GM21786 (cell line): ENCODE measurements at regions not wholly inside any gene's neighbourhood (a gene's known extent, or its start where the extent isn't known, plus 50 kb on each side); places are given as distances from the start of the nearest gene placed in this dataset.
A peak's percentile ranks its signal among the peaks of the same experiment; 100 is the strongest.

Source experiments
- ATAC-seq: cut with Tn5 transposase; IDR thresholded peaks from one replicate; pipeline ENCODE4 v1.9.1; 2021; ENCODE audit not compliant: unreplicated experiment

DNA sequence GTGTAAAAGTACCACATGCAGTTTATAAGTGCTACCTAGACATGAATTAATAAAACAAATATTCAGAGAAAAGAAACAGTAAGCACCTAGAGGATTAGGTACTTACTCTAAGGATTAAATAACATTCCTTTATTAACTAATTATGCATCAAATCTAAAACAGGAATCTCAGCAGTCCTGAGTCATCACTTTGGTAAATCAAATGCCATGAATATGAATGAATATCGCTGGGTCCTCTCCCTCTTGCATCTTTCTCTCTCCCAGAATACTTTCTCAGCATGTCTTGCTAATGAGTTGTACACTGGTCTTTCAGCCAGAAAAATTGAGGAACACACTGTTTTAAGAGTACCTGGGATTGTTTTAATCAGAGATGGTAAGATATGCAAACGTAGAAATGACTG, 225.5 kb upstream of the NFE2L3 start:
- ATAC-seq, result no peak

DNA sequence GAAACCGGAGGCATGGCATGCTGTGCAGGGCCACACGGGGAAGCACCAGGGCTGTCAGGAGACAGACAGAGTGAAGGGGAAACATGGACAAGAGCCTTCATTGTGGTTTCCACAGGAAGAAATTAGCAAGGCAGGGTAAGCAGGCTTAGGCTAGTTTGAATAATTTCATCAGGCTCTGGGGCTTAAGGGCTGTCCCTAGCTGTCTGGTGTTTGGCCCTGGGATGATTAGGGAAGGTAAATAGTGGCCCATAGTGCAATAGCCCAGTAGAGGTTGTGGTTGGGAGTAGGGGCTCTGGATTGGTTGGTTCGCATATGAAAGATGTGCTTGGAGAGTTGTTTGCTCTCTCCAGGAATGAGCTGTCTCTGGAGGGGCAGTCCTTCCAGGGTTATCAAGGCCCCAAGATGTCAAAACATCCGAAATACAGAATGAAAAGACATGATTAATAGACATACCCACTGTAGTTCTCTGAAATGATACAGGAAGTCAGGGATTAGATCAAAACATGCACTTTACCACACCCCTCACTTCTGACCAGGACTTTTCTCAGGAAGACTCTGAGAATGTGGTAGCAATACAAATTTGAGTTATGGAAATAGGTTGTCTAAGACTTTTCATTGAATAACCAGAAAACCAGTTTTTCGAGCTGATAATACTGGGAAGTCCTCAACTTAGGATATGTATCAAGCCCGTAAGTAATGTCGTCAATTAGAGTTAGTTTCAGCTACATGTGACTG, 224.9 kb upstream of the NFE2L3 start:
- ATAC-seq, result no peak

DNA sequence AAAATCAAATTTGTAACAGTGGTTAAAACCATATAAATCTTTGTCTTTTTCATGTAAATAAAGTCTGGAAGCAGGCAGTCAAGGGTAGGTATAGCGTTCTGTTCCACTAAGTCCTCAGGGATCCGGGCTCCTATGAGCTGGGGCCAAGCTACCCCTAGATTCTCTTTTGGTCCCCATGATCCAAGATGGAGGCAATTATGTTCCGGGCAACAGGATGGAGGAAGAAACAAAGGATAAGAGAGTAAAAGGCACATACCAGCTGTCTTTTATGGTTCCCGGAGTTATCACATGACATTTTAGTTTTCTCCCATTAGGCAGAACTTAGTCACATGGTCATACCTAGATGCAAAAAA, 224.4 kb upstream of the NFE2L3 start:
- ATAC-seq, result no peak

DNA sequence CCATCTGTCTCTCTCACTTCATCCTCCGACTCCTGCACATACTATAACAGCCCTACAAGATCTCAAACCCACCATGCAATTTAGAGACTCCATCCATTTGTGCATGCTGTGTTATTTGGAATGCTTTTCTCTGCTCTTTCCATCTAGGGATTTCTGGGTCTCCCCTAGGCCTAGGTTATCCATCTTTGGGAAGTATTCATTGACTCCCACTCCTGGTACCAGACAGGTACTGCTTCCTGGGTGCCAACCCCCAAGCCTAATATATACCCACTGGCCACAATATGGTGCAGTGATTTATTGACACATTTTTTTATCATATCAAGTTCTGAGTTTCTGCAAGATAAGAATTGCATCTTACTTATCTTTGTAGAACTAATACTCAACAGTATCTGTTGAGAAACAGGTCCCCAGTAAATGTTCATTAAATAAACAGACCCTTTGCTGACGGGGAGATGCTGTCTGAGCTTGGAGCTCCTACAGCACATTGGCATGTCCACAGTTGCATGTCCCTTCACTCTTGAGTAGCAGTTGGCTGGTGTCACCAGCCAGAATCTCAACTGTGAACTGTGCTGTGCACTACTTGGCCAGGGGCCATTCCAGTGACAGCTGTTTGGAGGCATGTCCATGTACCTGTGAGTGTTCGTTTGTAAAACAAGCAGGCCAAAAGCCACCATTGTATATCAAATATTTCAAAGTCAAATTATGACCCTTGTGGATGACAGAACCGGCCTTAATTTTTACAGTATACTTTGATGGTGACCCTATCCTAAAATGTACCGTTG, 223.3 kb upstream of the NFE2L3 start:
- no peak for ATAC-seq

DNA sequence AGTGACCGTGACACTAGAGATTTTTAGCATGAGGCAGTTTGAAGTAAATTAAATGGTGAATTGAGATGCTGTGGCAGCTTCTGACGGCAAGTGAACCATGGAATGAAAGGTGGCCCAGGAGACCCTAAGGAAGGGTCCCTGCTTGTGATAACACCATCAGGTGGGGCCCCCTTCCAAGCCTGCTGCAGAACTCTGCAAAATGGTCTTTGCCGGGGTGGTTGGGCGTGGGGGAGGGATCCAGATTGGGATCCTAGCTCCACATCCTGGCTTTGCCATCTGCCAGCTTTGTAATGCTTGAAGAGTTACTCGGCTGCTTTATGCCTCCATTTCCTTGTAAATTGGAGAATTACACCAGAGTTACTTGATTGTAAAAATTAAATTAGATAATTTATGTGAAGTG, 222.6 kb upstream of the NFE2L3 start:
- no peak for ATAC-seq

DNA sequence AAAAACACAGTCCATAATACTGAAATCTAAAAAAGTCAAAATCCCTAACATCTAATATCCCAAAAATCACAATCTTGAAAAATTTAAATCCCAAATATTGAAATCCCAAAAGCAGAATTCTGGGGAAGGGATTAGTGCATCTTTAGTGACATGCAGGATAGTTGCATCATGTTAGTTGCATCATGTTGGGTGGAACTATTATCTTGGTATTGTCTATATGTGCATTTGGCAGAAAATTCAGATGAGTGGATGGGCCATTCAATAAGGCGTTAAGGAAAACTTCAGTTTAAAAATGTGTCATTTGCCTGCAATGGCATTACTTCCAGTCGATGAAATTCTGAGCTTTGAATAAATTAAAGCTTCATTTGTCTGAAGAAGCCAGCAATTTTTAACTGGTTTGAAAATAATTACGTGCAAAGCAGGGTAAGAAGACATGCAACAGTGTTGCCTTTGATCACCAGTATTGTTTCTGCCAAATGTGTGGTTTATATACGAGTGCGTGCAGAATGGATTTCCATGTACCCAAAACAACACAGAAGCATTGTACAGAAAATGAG, 221.4 kb upstream of the NFE2L3 start:
- ATAC-seq, result no peak

DNA sequence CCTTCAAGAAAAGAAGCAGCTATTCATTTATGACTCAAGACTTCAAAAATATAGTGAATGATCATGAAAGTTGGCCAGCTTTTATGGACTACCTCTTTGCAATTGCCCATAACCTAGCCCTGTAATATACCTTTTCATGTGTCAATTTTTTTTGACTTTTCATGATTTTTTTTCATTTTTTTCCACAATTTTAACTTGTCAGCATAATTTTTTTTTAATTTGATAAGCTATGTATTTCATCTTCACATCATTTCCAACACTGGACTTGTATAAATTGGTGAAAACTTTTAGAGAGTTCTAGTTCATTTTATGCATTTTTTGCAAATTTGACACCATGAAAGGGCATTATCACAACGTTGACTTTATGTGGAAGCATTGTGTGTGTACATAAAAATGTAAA, 220.8 kb upstream of the NFE2L3 start:
- no peak for ATAC-seq

DNA sequence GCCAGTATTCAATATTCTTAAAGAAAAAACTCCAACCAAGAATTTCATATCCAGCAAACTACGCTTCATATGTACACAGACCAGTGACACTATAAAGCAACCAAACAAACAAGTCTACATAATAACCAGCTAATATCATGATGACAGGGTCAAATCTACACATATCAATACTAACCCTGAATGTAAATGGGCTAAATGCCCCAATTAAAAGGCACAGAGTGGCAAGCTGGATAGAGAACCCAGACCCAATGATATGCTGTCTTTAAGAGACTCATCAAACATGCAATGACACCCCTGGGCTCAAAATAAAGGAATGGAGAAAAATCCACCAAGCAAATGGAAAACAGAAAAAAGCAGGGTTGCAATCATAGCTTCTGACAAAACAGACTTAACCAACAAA, 218.1 kb upstream of the NFE2L3 start:
- ATAC-seq, result no peak

DNA sequence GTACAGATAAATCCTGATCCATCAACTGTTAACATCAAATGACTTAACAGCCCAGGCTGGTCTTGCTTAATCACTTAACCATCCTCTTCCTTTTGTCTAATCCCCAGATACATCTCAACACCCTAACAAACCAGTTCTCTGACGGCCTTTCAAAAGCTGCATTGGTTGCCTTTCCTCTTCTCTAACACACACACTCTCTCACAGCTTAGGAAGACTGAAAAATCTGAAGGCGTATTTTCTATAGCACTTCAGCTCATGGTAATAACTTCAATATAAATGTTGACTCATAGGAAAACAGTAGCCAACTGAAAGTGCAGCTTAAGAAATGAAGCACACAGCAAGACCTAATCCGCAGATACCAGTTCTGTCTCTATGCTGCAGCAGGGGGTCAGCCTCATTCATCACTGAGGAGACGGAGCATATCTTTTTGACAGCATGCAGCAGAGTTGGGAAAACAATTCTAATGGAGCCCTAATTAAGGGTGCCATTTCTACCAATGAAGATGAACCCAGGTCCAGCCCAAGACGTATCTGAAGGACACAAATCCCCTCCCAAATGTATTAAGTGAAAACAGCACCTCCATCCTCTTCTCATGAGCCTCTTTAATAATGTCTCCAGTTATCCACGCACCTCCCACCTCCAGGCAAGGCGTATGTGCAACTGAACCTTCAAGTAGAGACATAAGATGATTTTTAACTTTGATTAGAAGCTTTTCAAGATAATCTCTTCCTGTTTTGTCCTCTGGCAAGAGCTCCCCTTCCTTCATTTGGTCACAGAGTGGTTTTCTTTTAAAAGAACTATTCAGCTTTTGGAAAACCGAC, 211.7 kb upstream of the NFE2L3 start:
- ATAC-seq, result no peak

DNA sequence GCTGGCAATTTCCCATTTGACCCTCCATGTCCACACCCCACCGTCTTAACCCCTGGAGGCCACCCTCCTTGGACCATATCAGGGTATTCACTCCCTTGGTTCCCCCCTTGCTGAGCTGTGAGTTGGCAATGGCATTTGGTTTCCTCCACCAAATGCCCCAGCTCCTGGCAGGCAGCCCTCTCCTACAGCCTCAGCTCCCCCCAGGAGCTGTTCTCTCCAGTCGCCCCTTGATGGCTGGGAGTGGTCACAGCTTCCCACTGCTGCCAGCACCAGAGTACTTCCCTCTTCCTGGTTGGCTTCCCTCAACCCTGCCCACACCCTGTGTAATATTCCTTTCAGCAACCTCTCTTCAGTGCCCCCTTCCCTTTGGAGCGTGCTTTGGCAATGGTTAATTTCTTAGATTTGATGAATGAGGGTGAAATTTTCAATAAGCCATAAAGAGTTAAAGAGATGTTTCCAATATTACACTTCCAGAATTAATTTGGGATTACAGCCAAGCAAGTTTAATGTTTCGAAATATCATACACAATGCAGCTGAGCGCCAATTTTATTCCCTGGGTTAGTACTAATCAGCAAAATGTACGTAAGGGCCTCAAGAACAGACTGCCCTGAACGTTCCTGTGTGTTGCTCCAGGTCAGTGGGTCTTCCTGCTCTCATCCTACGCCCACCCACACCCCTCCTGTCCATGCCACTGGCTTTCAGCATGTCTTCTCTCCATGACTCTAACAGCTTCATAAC, 207.1 kb upstream of the NFE2L3 start:
- ATAC-seq, result no peak

DNA sequence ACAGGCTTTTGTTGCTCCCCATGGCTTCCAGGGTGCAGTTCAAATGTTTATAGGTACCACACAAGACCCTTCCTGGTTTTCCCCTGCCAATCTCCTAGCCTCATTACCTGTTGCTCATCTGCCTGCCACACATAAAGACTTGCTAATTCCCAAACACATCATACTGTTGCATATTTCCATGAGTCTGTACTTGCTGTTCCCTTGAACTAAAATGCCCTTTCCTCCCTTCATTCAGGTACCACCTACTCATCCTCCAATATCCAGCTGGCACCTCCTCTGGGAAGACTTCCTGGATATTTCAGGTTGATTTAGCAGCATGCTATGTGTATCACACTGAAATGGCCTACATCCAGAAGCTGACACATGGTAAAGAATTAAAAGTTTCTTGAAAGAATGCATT, 206.4 kb upstream of the NFE2L3 start:
- ATAC-seq, result no peak

DNA sequence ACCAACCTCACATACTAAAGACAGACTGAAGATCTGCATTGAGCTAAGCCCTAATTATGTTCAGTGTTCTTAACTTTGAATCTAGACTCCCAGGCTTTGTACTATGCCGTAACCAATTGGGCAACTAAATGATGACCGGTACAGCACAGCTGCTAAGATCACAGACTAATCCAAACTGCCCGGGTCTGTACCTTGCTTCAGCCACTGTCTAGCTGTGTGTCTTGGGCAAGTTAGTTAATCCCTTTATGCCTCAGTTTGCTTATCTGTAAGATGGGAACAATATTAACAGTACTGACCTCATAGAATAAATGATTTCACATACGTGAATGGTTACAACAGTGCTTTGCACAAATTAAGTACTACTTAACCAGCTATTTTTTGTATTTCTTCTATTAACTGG, 205.8 kb upstream of the NFE2L3 start:
- ATAC-seq, result no peak

DNA sequence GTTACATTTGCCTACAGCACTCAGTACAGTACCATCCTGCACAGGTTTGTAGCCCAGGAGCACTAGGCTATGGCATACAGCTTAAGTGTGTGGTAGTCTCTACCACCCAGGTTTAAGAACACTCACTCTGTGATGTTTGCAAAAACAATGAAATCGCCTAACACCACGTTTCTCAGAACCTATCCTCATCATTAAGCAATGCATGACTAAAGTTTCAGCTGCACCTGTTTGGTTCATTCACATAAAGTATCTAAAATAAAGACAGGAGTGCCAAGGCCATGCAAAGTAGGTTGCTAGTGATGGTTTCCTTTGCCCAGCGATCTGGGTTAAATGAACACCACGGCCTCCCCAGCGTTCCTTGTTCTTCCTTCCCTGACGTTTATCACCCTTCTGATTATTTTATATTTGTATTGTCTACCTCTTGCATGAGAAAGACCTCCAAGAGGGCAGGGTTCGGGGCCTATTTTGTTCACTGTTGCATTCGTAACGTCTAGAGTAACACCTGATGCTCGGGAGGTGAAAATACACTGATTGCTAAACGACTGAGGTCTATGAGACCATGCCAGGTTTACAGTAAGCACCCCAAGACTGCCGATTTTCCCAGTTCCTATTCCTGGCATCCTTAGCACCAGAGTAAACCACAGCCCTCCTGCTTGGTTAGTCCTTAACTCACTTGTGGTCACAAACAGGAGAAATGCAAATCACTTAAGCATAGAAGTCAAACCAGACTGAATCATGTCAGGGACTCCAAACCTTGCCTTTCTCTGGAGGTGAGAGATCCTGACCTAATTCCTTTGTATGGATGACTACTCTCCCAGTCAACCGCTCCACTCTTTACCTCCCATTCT, 204.1 kb upstream of the NFE2L3 start:
- no peak for ATAC-seq

DNA sequence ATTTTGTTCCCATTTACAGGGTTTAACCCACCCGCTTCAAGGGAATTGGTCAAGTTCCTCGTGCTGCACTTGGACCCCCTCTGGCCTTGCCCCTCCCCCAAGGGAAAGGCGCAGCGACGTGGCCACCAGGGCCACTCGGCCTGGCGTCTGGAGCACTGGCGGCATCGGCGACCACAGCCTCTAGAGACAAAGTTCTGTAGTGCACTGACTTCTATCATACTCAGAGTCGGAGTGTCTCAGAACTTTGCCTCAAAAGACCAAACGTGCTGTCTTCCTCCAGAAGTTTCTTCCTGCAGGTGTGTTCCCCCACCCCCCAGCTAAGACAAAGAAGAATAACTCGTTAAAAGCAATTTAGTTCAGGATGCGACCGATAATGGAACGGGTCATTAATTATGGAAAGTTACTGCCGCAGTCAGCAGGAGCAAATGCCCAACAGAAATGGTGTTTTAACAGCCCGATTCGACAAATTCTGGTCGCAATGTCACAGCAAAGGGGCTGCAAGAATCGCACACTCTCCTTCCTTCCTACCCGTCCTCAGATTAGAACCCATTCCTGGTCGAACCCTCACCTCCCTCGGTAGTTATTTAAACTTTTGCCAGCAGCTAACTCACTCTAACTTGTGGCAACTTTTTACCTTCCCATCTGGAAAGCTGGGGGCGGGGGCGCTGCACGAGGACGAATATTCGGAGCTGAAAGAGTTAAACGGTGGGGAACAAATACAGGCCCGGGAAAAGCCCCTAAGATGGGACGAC, 202.1 kb upstream of the NFE2L3 start:
- peak; percentile 21 for ATAC-seq

DNA sequence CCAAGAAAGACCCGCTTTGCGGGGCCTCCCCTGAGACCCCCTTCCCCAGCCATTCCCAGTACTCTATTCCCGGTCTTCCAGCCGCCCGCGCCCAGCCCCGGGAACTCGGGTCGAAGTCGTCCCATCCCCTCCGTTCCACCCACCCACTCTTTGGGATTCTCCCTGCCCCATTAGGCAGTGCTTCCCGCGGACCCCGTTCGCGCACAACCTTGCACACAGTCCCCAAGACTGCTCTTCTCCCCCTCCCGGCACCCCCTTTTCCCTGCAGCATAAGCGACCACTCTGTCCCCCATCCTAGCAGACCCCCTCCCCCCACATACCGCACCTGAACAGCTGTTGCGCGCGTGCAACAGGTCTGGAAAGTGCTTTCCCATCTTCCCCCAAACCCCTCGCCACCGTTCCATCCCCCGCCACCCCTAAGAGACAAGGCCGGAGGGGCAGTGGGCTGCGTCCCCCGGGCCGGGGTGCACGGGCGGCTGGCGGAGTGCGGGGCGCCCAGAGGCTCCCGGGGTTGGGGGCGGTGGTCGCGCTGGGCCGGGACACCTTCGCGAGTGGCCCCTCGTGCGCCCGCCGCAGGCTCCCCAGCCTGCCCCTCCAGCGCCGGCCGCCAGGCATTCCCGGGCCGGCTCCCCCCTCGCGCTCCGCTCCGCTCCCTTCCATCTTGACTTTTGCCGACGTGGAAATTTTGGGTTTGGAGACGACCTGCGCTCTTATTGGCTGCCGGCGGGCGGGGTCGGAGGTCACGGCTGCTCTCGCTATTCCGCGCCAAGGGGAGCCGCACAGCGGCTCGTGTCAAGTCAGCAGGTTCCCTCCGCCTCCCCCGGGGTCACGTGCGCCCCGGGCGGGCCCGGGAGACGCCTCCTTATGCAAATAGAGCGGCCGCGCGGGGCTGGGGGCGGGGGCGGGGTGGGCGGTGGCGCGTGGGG, 201.2 kb upstream of the NFE2L3 start:
- ATAC-seq, result peak; percentile 82

DNA sequence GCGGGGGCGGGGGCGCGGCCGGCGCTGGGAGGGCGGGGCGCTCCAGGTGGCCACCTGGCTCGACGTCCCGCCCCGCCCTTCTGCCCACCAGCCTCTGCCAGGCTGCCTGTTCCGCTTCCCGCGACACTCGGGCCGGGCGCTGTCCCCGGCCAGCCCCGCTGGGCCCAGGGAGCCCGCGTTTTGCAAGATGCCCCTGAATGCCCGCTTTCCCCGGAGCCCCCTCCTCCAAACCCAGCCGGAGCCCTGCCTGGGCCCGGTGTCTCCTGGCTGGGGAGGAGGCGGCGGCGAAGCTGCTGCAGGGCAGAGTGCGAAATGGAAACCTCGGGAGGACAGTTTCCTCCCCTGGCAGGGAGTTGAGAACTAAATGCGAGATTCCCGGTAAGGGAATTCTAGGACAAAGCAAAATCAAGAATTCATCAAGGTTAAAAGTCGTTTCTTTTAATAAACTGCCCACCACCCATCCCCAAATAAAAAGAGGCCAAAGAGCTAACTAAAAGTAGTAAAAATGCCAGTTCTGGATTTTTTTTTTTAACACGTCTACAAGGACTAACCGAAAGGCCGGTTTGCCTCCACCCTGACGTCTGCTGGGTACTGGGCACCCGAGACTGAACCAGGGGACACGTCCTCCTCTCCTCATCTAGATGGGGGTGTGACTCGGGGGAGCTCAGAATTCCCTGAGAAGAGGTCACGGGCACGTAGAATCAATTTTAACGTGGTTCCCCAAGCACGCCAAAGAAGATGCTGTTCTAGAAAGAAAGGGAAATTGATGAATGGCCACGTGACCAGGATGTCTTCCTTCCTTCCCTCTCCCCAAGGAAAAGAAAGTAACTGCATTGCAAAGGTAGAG, 200.4 kb upstream of the NFE2L3 start:
- peak; percentile 37 for ATAC-seq
